ENCODE measurements at regions not wholly inside any gene's neighbourhood (a gene's known extent, or its start where the extent isn't known, plus 50 kb on each side); places are given as distances from the start of the nearest gene placed in this dataset.

GRCh38 chr11:81942646-81943045, 791.0 kb downstream of the FAM181B start:
- H2BK12ac ChIP-seq (ENCODE audit: low read length) = no peak overlapping the region
- H3K4me1 ChIP-seq (ENCODE audit: control insufficient read depth in 1 of 2, insufficient read depth in 2 of 2, low read length in 2 of 2) = no peaks in the 10 kb centered on the region
- no peak overlapping the region for H2BK120ac ChIP-seq (ENCODE audit: insufficient read depth, low read length, poor library complexity)
- no peak overlapping the region for H2AFZ ChIP-seq (ENCODE audit: insufficient read depth, low read length, poor library complexity)
- H2BK5ac ChIP-seq (ENCODE audit: low read depth, low read length, poor library complexity) = no peak overlapping the region
- no peak overlapping the region for H3K4me2 ChIP-seq (ENCODE audit: low read length)
- no peaks in the 10 kb centered on the region for H3K79me1 ChIP-seq (ENCODE audit: low read length)
- H3K18ac ChIP-seq (ENCODE audit: low read length) = no peak overlapping the region
- no peak overlapping the region for H3K4me3 ChIP-seq (ENCODE audit: low read depth, low read length)
- no peak overlapping the region for H3K4ac ChIP-seq (ENCODE audit: low read depth, low read length)
- H4K91ac ChIP-seq (ENCODE audit: low read depth, low read length) = no peak overlapping the region
- no peak overlapping the region for H4K12ac ChIP-seq (ENCODE audit: low read depth, low read length)
- H3K36me3 ChIP-seq (ENCODE audit: control insufficient read depth in 1 of 2, insufficient read depth in 2 of 2, low read length in 2 of 2) = no peaks in the 10 kb centered on the region
- peak in 1 of 2 donors; percentile 7 for DNase-seq
- no peak overlapping the region for H3K27ac ChIP-seq (ENCODE audit: low read depth, low read length)
- H3K79me2 ChIP-seq (ENCODE audit: control insufficient read depth, insufficient read depth, low read length, poor library complexity) = no peaks in the 10 kb centered on the region
- H2AK5ac ChIP-seq (ENCODE audit: low read length) = no peak overlapping the region
- H3K27me3 ChIP-seq (ENCODE audit: insufficient read depth, low read length) = no peaks in the 10 kb centered on the region
- H3K9me3 ChIP-seq (ENCODE audit: insufficient read depth, low read depth, low read length) = no peaks in the 10 kb centered on the region
- no peak overlapping the region for H4K8ac ChIP-seq (ENCODE audit: low read depth, low read length)
- WGBS (ENCODE audit: extremely low coverage, insufficient coverage, insufficient read length) = no CpG with 5 or more reads among the region's 2 CpGs
- H3K14ac ChIP-seq (ENCODE audit: low read length) = no peak overlapping the region
- H3K23ac ChIP-seq (ENCODE audit: low read length) = no peak overlapping the region
- no peak overlapping the region for H3K9ac ChIP-seq (ENCODE audit: low read length)

GRCh38 chr11:81941998-81942397, 791.7 kb downstream of the FAM181B start:
- Histone ChIP-seq H2AFZ (ENCODE audit: insufficient read depth, low read length, poor library complexity) (no peak overlapping the region), H3K27me3 (ENCODE audit: insufficient read depth, low read length) (no peaks in the 10 kb centered on the region), H4K12ac (ENCODE audit: low read depth, low read length) (no peak overlapping the region), H3K4me1 (ENCODE audit: control insufficient read depth in 1 of 2, insufficient read depth in 2 of 2, low read length in 2 of 2) (no peaks in the 10 kb centered on the region), H2BK5ac (ENCODE audit: low read depth, low read length, poor library complexity) (no peak overlapping the region), H2BK12ac (ENCODE audit: low read length) (no peak overlapping the region), H3K9ac (ENCODE audit: low read length) (no peak overlapping the region), H3K9me3 (ENCODE audit: insufficient read depth, low read depth, low read length) (no peaks in the 10 kb centered on the region), H3K36me3 (ENCODE audit: control insufficient read depth in 1 of 2, insufficient read depth in 2 of 2, low read length in 2 of 2) (no peaks in the 10 kb centered on the region), H3K27ac (ENCODE audit: low read depth, low read length) (no peak overlapping the region), H3K14ac (ENCODE audit: low read length) (no peak overlapping the region), H3K4ac (ENCODE audit: low read depth, low read length) (no peak overlapping the region), H2BK120ac (ENCODE audit: insufficient read depth, low read length, poor library complexity) (no peak overlapping the region), H3K79me2 (ENCODE audit: control insufficient read depth, insufficient read depth, low read length, poor library complexity) (no peaks in the 10 kb centered on the region), H3K4me3 (ENCODE audit: low read depth, low read length) (no peak overlapping the region), H3K18ac (ENCODE audit: low read length) (no peak overlapping the region), H3K23ac (ENCODE audit: low read length) (no peak overlapping the region), H2AK5ac (ENCODE audit: low read length) (no peak overlapping the region), H3K79me1 (ENCODE audit: low read length) (no peaks in the 10 kb centered on the region), H3K4me2 (ENCODE audit: low read length) (no peak overlapping the region), H4K91ac (ENCODE audit: low read depth, low read length) (no peak overlapping the region), H4K8ac (ENCODE audit: low read depth, low read length) (no peak overlapping the region)
- WGBS (ENCODE audit: extremely low coverage, insufficient coverage, insufficient read length) = no CpG with 5 or more reads among the region's 2 CpGs
- no peak for DNase-seq

DNA sequence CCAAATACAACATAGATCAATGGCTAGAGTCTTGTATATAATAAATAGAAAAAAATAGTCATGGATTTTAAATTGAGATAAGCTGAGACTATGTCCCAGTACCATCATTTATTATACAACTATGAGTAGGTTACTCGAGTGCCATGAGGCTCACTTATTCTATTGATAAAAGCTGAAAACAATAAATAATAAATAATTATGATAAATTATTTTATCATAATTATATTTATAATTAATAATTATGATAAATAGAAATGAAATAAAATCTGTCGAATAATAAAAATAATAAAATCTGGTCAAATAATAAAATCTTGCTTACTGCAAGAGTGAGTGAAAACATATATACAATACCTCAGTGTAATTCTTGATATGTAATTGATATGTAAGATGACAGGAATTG, 801.4 kb downstream of the FAM181B start:
- Histone ChIP-seq H4K8ac (ENCODE audit: low read depth, low read length) (no peak overlapping the region), H4K91ac (ENCODE audit: low read depth, low read length) (no peak overlapping the region)
- no CpG with 5 or more reads among the region's 2 CpGs for WGBS (ENCODE audit: extremely low coverage, insufficient coverage, insufficient read length)

GRCh38 chr11:81920205-81920604, 813.5 kb downstream of the FAM181B start:
- DNase-seq = no peak
- Histone ChIP-seq H4K12ac (ENCODE audit: low read depth, low read length) (no peak overlapping the region), H2BK120ac (ENCODE audit: insufficient read depth, low read length, poor library complexity) (no peak overlapping the region), H4K8ac (ENCODE audit: low read depth, low read length) (no peak overlapping the region), H2AK5ac (ENCODE audit: low read length) (no peak overlapping the region), H3K18ac (ENCODE audit: low read length) (no peak overlapping the region), H3K9ac (ENCODE audit: low read length) (no peak overlapping the region), H3K79me1 (ENCODE audit: low read length) (no peaks in the 10 kb centered on the region), H2BK5ac (ENCODE audit: low read depth, low read length, poor library complexity) (no peak overlapping the region), H3K23ac (ENCODE audit: low read length) (no peak overlapping the region), H3K4me1 (ENCODE audit: control insufficient read depth in 1 of 2, insufficient read depth in 2 of 2, low read length in 2 of 2) (no peaks in the 10 kb centered on the region), H2AFZ (ENCODE audit: insufficient read depth, low read length, poor library complexity) (no peak overlapping the region), H3K36me3 (ENCODE audit: control insufficient read depth in 1 of 2, insufficient read depth in 2 of 2, low read length in 2 of 2) (no peaks in the 10 kb centered on the region), H2BK12ac (ENCODE audit: low read length) (no peak overlapping the region), H3K27ac (ENCODE audit: low read depth, low read length) (no peak overlapping the region), H3K4me2 (ENCODE audit: low read length) (no peak overlapping the region), H3K14ac (ENCODE audit: low read length) (no peak overlapping the region), H3K4me3 (ENCODE audit: low read depth, low read length) (no peak overlapping the region), H3K9me3 (ENCODE audit: insufficient read depth, low read depth, low read length) (no peaks in the 10 kb centered on the region), H3K79me2 (ENCODE audit: control insufficient read depth, insufficient read depth, low read length, poor library complexity) (no peaks in the 10 kb centered on the region), H3K4ac (ENCODE audit: low read depth, low read length) (no peak overlapping the region), H4K91ac (ENCODE audit: low read depth, low read length) (no peak overlapping the region), H3K27me3 (ENCODE audit: insufficient read depth, low read length) (no peaks in the 10 kb centered on the region)

More for the DNA sequence above, 801.4 kb downstream of the FAM181B start:
- H2BK5ac ChIP-seq (ENCODE audit: low read depth, low read length, poor library complexity) = no peak overlapping the region
- no peaks in the 10 kb centered on the region for H3K79me2 ChIP-seq (ENCODE audit: control insufficient read depth, insufficient read depth, low read length, poor library complexity)
- no peaks in the 10 kb centered on the region for H3K9me3 ChIP-seq (ENCODE audit: insufficient read depth, low read depth, low read length)
- no peak overlapping the region for H2AFZ ChIP-seq (ENCODE audit: insufficient read depth, low read length, poor library complexity)
- no peak overlapping the region for H3K9ac ChIP-seq (ENCODE audit: low read length)
- H4K12ac ChIP-seq (ENCODE audit: low read depth, low read length) = no peak overlapping the region
- no peak overlapping the region for H3K4ac ChIP-seq (ENCODE audit: low read depth, low read length)
- no peaks in the 10 kb centered on the region for H3K79me1 ChIP-seq (ENCODE audit: low read length)
- DNase-seq = no peak
- H3K4me2 ChIP-seq (ENCODE audit: low read length) = no peak overlapping the region
- no peak overlapping the region for H2BK12ac ChIP-seq (ENCODE audit: low read length)
- no peaks in the 10 kb centered on the region for H3K36me3 ChIP-seq (ENCODE audit: control insufficient read depth in 1 of 2, insufficient read depth in 2 of 2, low read length in 2 of 2)
- H3K27me3 ChIP-seq (ENCODE audit: insufficient read depth, low read length) = no peaks in the 10 kb centered on the region
- no peak overlapping the region for H2BK120ac ChIP-seq (ENCODE audit: insufficient read depth, low read length, poor library complexity)
- H3K18ac ChIP-seq (ENCODE audit: low read length) = no peak overlapping the region
- H3K23ac ChIP-seq (ENCODE audit: low read length) = no peak overlapping the region
- H3K4me1 ChIP-seq (ENCODE audit: control insufficient read depth in 1 of 2, insufficient read depth in 2 of 2, low read length in 2 of 2) = no peaks in the 10 kb centered on the region
- H3K14ac ChIP-seq (ENCODE audit: low read length) = no peak overlapping the region
- H3K4me3 ChIP-seq (ENCODE audit: low read depth, low read length) = no peak overlapping the region
- H2AK5ac ChIP-seq (ENCODE audit: low read length) = no peak overlapping the region
- H3K27ac ChIP-seq (ENCODE audit: low read depth, low read length) = no peak overlapping the region

Data from trophoblast cell (in vitro differentiated cells and primary cell).